Fibroblast of lung (primary cell): ENCODE measurements at regions not wholly inside any gene's neighbourhood (a gene's known extent, or its start where the extent isn't known, plus 50 kb on each side); places are given as distances from the start of the nearest gene placed in this dataset.

Experiments
- DNase-seq, 2 donors: peaks; one replicate each; pipeline versions ENCODE4 v3.0.0 to v3.0.0-alpha.2; 2010; ENCODE audit warnings: low read depth in 2 of 2
- H2AFZ ChIP-seq: 2 replicates; pipeline ENCODE4 v1.5.1; 2012; ENCODE audit warnings: low read length, control low read depth, inconsistent platforms
- H3K27ac ChIP-seq: 2 replicates; pipeline ENCODE4 v1.5.1; 2011; ENCODE audit warnings: low read length, control low read depth; ENCODE audit not compliant: insufficient read depth
- H3K27me3 ChIP-seq: 2 replicates; pipeline ENCODE4 v1.5.1; 2011; ENCODE audit warnings: mild to moderate bottlenecking, low read length; ENCODE audit not compliant: control insufficient read depth, insufficient read depth
- H3K36me3 ChIP-seq: 2 replicates; pipeline ENCODE4 v1.5.1; 2011; ENCODE audit warnings: low read length; ENCODE audit not compliant: control insufficient read depth, insufficient read depth
- H3K4me1 ChIP-seq: 2 replicates; pipeline ENCODE4 v1.5.1; 2011; ENCODE audit warnings: low read length; ENCODE audit not compliant: control insufficient read depth, insufficient read depth; ENCODE audit errors: extremely low read depth
- H3K4me2 ChIP-seq: 2 replicates; pipeline ENCODE4 v1.5.1; 2011; ENCODE audit warnings: low read length, control low read depth; ENCODE audit not compliant: insufficient read depth; ENCODE audit errors: extremely low read depth
- H3K4me3 ChIP-seq, 4 experiments: fragments of 200-600 bp in 1 of 4; sonication (generic) in 1 of 4; replicated peaks in 1 of 4; 2 replicates each; pipeline ENCODE4 v1.5.1; 2011 to 2016; ENCODE audit warnings: low read length in 4 of 4, low read depth in 3 of 4, mild to moderate bottlenecking in 3 of 4, control low read depth in 2 of 4, inconsistent platforms in 1 of 4, mixed read lengths in 1 of 4; ENCODE audit not compliant: insufficient read depth in 1 of 4; ENCODE audit errors: control extremely low read depth in 1 of 4
- H3K79me2 ChIP-seq: 2 replicates; pipeline ENCODE4 v1.5.1; 2012; ENCODE audit warnings: mild to moderate bottlenecking, low read length, inconsistent platforms; ENCODE audit not compliant: control insufficient read depth, insufficient read depth
- H3K9ac ChIP-seq: 2 replicates; pipeline ENCODE4 v1.5.1; 2011; ENCODE audit warnings: mild to moderate bottlenecking, low read length, control low read depth; ENCODE audit not compliant: insufficient read depth
- H3K9me3 ChIP-seq: 2 replicates; pipeline ENCODE4 v1.5.1; 2012; ENCODE audit warnings: low read depth, low read length; ENCODE audit not compliant: control insufficient read depth, insufficient read depth
- H4K20me1 ChIP-seq: 2 replicates; pipeline ENCODE4 v1.5.1; 2011; ENCODE audit warnings: low read length; ENCODE audit not compliant: control insufficient read depth, insufficient read depth; ENCODE audit errors: extremely low read depth
- EZH2 ChIP-seq: IDR thresholded peaks from 2 replicates; pipeline ENCODE4 v1.5.1; 2012; ENCODE audit warnings: low read length, control low read depth, mild to moderate bottlenecking; ENCODE audit errors: missing control alignments
- TF ChIP-seq, protein P1 (sequence below), 2 donors: IDR thresholded peaks in 1 of 2; conservative IDR thresholded peaks in 1 of 2; 1 replicate in 1 of 2; 2 replicates in 1 of 2; pipeline ENCODE4 v1.5.1; 2011 to 2012; ENCODE audit warnings: low read length in 2 of 2, control low read depth in 1 of 2, inconsistent platforms in 1 of 2, low read depth in 1 of 2, mild to moderate bottlenecking in 1 of 2

- H3K9me3 ChIP-seq: no peaks in the 10 kb centered on the region
- TF ChIP-seq, protein P1, sequence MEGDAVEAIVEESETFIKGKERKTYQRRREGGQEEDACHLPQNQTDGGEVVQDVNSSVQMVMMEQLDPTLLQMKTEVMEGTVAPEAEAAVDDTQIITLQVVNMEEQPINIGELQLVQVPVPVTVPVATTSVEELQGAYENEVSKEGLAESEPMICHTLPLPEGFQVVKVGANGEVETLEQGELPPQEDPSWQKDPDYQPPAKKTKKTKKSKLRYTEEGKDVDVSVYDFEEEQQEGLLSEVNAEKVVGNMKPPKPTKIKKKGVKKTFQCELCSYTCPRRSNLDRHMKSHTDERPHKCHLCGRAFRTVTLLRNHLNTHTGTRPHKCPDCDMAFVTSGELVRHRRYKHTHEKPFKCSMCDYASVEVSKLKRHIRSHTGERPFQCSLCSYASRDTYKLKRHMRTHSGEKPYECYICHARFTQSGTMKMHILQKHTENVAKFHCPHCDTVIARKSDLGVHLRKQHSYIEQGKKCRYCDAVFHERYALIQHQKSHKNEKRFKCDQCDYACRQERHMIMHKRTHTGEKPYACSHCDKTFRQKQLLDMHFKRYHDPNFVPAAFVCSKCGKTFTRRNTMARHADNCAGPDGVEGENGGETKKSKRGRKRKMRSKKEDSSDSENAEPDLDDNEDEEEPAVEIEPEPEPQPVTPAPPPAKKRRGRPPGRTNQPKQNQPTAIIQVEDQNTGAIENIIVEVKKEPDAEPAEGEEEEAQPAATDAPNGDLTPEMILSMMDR (conservative IDR thresholded peaks at IDR 0.05 in 1 of 2, IDR thresholded peaks at IDR 0.05 in 1 of 2; ENCODE audit: low read depth in 1 of 2, low read length in 2 of 2): no peak
- TF ChIP-seq EZH2: no peak
- no peaks in the 10 kb centered on the region for H3K4me1 ChIP-seq
- H2AFZ ChIP-seq: no peak overlapping the region
- H3K79me2 ChIP-seq: no peaks in the 10 kb centered on the region
- H3K9ac ChIP-seq: no peak overlapping the region
- no peak overlapping the region for H3K27ac ChIP-seq
- H3K4me2 ChIP-seq: no peak overlapping the region
- H3K27me3 ChIP-seq: no peaks in the 10 kb centered on the region
- no peak overlapping the region for H3K4me3 ChIP-seq
- H3K36me3 ChIP-seq: no peaks in the 10 kb centered on the region
- no peaks in the 10 kb centered on the region for H4K20me1 ChIP-seq
- peak in 1 of 2 donors; percentile 2 for DNase-seq
Measured at GRCh38 chr2:34107811-34108210, 508.7 kb upstream of the FAM98A start.

DNA sequence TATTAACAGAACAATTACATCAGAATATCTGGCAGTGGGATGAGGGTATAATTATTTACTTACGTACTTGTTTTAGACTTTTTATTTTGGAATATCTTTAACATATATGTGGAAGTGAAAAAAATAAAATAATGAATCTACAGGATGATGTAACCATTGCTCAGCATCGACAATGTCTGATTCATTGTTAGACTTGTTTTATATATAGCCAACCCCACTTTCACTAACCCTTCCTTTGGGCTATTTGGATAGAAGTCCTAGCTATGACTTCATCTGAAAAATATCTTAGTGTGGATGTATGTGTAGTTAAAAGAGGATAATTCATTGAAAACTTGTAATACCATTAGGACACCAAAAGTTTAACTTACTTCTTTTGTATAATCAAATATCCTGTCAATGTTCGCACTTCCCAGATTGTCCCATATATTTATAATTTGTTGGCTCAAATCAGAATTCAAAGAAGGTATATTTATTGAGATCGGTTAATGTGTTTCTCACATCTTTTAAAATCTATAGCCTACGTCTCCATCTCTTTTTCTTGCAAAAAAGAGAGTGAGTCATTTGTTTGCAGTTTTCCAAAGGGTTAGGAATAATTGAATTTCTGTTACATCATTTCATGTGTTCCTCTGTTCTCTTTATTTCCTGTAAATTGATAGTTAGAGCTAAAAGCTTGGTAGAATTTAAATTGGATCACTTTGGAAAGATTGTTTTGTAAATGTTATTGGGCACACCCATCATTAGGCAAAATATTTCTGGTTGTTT is 506.1 kb upstream of the FAM98A start:
- Histone ChIP-seq H3K9ac (no peak overlapping the region), H3K4me1 (no peaks in the 10 kb centered on the region)

GRCh38 chr2:34104601-34105000 is 505.5 kb upstream of the FAM98A start:
- no peak overlapping the region for H2AFZ ChIP-seq
- no peaks in the 10 kb centered on the region for H4K20me1 ChIP-seq
- no peaks in the 10 kb centered on the region for H3K79me2 ChIP-seq
- no peaks in the 10 kb centered on the region for H3K36me3 ChIP-seq
- H3K4me2 ChIP-seq: peak overlapping the region; percentile 48
- DNase-seq: peak; percentile 36 to 54
- peak overlapping the region; percentile 23 for H3K27ac ChIP-seq
- no peak for TF ChIP-seq EZH2
- TF ChIP-seq, protein P1 (conservative IDR thresholded peaks at IDR 0.05 in 1 of 2, IDR thresholded peaks at IDR 0.05 in 1 of 2; ENCODE audit: low read depth in 1 of 2, low read length in 2 of 2): no peak
- no peaks in the 10 kb centered on the region for H3K27me3 ChIP-seq
- H3K4me1 ChIP-seq: no peaks in the 10 kb centered on the region
- H3K9ac ChIP-seq: no peak overlapping the region
- H3K4me3 ChIP-seq: peak overlapping the region in 1 of 4 experiments; percentile 12
- H3K9me3 ChIP-seq: no peaks in the 10 kb centered on the region

More for the DNA sequence above, 506.1 kb upstream of the FAM98A start:
- TF ChIP-seq, protein P1 (conservative IDR thresholded peaks at IDR 0.05 in 1 of 2, IDR thresholded peaks at IDR 0.05 in 1 of 2; ENCODE audit: low read depth in 1 of 2, low read length in 2 of 2): no peak
- TF ChIP-seq EZH2: no peak
- H3K27me3 ChIP-seq: no peaks in the 10 kb centered on the region
- no peak overlapping the region for H3K4me3 ChIP-seq
- no peaks in the 10 kb centered on the region for H3K79me2 ChIP-seq
- no peaks in the 10 kb centered on the region for H3K9me3 ChIP-seq
- no peak overlapping the region for H3K27ac ChIP-seq
- no peaks in the 10 kb centered on the region for H3K36me3 ChIP-seq
- peak overlapping the region; percentile 48 for H3K4me2 ChIP-seq
- no peak overlapping the region for H2AFZ ChIP-seq
- H4K20me1 ChIP-seq: no peaks in the 10 kb centered on the region
- DNase-seq: peak; percentile 89
